ENCODE measurements at regions not wholly inside any gene's neighbourhood (a gene's known extent, or its start where the extent isn't known, plus 50 kb on each side); places are given as distances from the start of the nearest gene placed in this dataset.

DNA sequence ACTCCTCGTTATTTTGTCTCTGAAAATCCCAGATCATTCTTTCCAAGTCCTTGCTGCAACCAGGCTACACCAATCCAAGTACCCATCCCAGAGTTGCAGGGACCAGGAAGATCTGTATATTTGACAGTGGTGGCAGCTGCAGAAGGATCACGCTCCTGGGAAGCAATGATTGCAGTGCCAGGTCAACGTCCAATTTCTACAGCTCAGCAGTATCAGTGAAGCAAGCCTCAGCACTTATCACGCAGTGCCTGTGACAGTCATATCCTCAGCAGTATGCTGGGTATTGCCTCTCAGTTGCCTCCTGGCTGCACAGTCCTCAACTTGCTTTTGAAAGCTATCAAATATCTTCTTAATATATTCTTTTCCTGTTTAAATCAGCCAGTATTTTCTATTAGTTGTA is 66.7 kb downstream of the BARHL2 start:
- DNase-seq = no peak

- no peak for DNase-seq
These were observed 76.8 kb downstream of the BARHL2 start for GRCh38 chr1:90640325-90640724.

DNA sequence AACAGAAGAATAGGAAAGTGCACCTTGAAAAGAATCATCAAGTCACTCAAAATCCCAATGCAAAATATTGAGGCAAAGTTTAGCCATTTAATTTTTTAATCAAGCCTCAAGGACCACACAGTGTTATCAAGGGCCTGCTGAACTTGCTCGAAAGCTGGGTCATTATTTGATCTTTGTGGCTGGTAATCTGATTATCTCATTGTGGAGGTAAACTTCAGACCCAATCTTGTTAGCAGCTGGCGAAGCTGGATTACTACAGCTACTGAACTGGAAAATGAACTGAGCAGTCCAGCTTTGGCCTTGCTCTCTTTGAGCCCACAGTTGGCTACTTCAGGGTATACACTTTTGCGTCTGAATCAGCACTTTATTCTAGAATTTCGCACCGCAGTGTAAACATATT is 94.4 kb downstream of the BARHL2 start:
- DNase-seq = no peak

- no peak for DNase-seq
These were observed 95.1 kb downstream of the BARHL2 start for GRCh38 chr1:90621986-90622385.

DNA sequence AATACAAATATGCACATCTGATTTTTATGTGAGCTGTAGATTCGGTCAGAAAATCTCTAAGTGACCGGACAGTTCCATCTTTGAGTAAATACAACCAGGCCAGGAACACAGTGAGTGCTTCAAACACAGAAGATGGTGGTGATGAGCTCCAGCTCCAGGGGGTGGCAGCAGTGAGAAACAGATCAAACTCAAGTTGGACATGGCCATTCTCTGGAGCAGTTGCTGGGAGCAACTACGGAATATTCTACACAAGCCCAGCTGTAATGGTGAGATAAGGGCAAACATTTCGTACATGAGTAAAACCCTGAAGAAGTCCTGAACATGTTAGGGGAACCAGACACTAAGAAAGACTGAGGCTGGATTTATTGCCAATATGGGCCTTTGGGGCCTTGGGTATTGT is 100.7 kb downstream of the BARHL2 start:
- peak; percentile 65 for DNase-seq

- no peak for DNase-seq
These were observed 102.2 kb downstream of the BARHL2 start for GRCh38 chr1:90614872-90615271.

DNA sequence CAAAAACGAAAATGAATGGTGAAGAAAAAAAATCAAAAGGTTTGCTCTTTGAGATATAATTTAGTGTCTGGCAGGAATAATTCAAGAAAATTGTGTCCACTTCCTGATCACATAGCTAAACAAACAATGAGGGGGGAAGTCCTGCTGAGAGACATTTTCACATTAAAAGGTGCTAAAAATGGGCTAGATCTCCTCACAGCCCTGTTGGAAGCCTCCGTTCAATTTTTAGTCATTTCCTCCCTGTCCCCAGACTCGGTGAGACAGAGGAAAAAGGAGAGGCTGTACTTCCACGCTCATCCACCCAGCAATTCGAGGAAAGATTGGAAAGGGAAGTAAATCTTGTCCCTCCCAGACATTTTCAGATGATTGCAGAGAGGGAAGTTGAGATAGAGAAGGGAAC is 103.7 kb downstream of the BARHL2 start:
- DNase-seq = no peak

DNA sequence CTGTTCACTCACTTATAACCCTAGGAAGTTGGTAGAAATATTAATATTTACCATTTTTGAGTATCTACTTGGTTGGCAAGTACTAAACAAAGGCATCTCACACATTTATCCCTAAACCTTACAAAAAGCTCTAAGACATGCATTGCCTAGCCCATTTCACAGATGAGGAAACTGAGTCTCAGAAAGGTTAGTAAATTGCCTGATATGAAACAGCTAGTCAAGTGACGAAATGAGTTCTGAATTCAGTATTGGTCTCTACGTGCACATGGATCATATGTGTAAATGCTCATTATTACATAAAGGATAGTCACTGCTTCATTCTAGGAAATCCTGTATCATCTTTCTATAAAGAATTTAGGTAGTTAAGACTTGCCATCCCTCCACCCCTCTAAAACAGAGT is 105.1 kb downstream of the BARHL2 start:
- no peak for DNase-seq

GRCh38 chr1:90607736-90608135 is 109.4 kb downstream of the BARHL2 start:
- DNase-seq = no peak

DNA sequence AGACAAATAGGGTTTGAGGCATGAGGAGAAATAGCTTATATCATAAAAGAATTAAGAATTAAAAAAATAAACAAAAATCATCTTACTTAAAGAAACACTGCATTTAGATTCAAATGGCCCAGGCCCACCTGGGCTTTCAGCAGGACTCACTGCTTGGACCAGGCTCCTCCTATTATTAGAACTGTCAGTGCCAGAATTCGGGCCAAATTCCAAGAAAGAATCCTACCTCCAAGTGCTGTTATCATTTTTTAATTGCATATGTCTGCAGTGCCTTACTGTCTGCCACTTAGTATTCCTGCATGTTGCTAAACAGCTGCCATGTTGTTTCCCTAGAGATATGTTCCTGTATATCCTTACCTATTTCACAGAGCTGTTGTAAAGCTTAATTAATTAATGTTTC is 112.0 kb downstream of the BARHL2 start:
- DNase-seq = no peak

DNA sequence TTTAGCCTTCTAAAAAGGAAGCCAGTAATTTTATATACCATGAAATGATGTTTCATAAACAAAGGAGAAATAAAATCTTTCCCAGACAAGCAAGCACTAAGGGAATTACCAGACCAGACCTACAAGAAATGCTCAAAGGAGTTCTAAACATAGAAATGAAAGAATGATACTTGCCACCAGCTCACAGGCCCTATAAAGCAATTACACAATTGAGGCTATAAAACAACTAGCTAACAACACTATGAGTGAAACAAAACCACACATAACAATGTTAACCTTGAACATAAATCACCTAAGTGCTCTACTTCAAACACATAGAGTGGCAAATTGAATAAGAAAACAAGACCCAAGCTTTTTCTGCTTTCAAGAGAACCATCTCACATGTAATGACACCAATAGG is 123.8 kb downstream of the BARHL2 start:
- no peak for DNase-seq

- no peak for DNase-seq
These were observed 125.1 kb downstream of the BARHL2 start for GRCh38 chr1:90591970-90592356.

- DNase-seq = no peak
These were observed 125.6 kb downstream of the BARHL2 start for GRCh38 chr1:90591355-90591969.

GRCh38 chr1:90580176-90580575 is 136.9 kb downstream of the BARHL2 start:
- no peak for DNase-seq

- DNase-seq = no peak
These were observed 137.8 kb downstream of the BARHL2 start for GRCh38 chr1:90579212-90579802.

- no peak for DNase-seq
These were observed 142.3 kb downstream of the BARHL2 start for GRCh38 chr1:90574692-90575370.

GRCh38 chr1:90573736-90574135 is 143.4 kb downstream of the BARHL2 start:
- DNase-seq = no peak

GRCh38 chr1:90572446-90572845 is 144.7 kb downstream of the BARHL2 start:
- DNase-seq = no peak

DNA sequence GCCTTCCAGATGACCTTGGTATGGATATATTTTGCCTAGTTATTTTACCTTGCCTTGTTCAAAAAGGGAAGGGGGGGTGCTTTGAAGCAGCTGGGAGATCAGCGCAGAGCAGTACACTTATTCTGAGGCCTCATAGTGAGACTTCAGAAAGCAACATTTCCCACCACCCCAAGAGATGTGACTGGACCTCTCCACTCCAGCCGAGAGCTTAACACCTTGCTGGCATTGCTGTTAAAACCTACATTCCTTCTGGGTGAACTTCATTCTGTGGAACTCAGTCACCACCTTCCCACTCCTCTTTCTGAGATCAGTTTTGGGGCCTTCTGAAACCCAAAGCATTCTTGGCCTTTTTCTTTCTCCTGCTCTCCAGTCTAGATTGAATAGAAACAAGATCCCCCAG is 148.7 kb downstream of the BARHL2 start:
- DNase-seq = no peak

- no peak for DNase-seq
These were observed 152.9 kb downstream of the BARHL2 start for GRCh38 chr1:90564164-90564563.

GRCh38 chr1:90562892-90563291 is 154.2 kb downstream of the BARHL2 start:
- DNase-seq = no peak

DNA sequence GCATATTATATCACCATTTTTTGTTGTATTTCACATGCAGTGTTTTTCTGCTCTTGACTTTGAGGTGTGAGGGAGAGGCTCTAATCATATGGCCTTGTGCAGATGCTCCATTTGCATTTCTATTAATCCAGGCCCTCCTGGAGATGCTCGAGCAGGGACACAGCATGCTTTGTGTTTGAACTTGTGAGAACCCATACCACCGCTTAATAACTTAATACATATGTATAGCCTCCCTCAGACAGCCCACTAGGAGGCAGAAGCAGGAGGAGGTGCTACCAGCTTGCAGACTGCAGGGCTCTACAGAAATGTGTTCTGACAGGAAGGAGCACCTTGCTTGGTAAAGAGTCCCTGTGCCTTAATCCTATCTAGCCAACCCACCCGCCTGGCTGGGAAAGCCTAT is 155.2 kb downstream of the BARHL2 start:
- DNase-seq = no peak

DNA sequence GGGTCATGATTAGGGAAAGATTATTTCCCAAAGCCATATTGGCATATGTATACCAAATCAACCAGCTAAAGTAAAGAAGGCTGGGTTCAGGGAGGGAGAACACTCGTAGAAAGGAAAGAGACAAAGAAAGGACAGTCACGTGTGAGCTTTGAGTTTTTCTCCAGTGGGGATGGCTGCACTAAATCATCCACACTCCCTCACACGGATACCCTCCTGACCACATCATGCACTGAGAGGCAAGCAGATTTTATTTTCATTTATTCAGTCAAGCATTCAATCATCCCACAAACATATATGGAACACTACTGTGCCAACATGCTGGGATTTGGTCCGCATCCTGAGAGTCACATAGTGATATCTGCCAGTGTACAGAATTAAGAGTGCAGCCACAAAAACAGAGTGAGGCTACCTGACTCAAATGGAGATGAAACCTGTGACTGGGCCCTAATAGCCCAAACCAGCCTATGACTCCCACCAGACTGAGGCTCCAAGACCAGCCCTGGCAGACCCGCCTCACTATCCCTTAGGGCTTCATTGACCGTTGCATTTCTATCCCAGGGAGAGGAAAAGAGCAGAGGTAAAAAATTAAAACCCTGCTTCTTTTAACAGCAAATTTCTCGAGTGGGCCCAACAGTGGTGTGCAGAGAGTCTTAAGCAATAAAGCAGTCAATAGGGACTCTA is 155.9 kb downstream of the BARHL2 start:
- no peak for DNase-seq

GRCh38 chr1:90558754-90559378 is 158.2 kb downstream of the BARHL2 start:
- no peak for DNase-seq
